NCI-H1105 treated with DMSO at 0.1 percent for 48 hours (cell line): ENCODE measurements at regions not wholly inside any gene's neighbourhood (a gene's known extent, or its start where the extent isn't known, plus 50 kb on each side); places are given as distances from the start of the nearest gene placed in this dataset.
"Not testable (repeated sequence)": the region's sequence is repeated elsewhere in the genome, so short reads cannot be mapped to it uniquely, and the experiment has no call there.

Experiments used
- DNase-seq: peaks from one replicate; lab custom pipeline; 2025; lab: John Stamatoyannopoulos, UW

GRCh38 chr14:55807053-55807880 lies 227.3 kb downstream of the KTN1 start:
- DNase-seq: peak; percentile 93

- no peak for DNase-seq
Observed at GRCh38 chr14:55807881-55808379, 227.9 kb downstream of the KTN1 start.

GRCh38 chr14:55813630-55814029 lies 233.6 kb downstream of the KTN1 start:
- DNase-seq: no peak

- DNase-seq: no peak
Observed at GRCh38 chr14:55814064-55814463, 234.1 kb downstream of the KTN1 start.

- no peak for DNase-seq
Observed at GRCh38 chr14:55814873-55815272, 234.9 kb downstream of the KTN1 start.

- DNase-seq: no peak
Observed at GRCh38 chr14:55816225-55816624, 236.2 kb downstream of the KTN1 start.

- no peak for DNase-seq
Observed at GRCh38 chr14:55819610-55820304, 239.8 kb downstream of the KTN1 start.

GRCh38 chr14:55822906-55823305 lies 242.9 kb downstream of the KTN1 start:
- DNase-seq: no peak

- no peak for DNase-seq
Observed at GRCh38 chr14:55832122-55832911, 252.3 kb downstream of the KTN1 start.

- DNase-seq: no peak
Observed at GRCh38 chr14:55832974-55833373, 253.0 kb downstream of the KTN1 start.

GRCh38 chr14:55834390-55834789 lies 254.4 kb downstream of the KTN1 start:
- no peak for DNase-seq

GRCh38 chr14:55835985-55836384 lies 256.0 kb downstream of the KTN1 start:
- DNase-seq: no peak

GRCh38 chr14:55837467-55837866 lies 257.5 kb downstream of the KTN1 start:
- DNase-seq: no peak

- DNase-seq: no peak
Observed at GRCh38 chr14:55838529-55839052, 258.6 kb downstream of the KTN1 start.

GRCh38 chr14:55839301-55839947 lies 259.4 kb downstream of the KTN1 start:
- not testable (repeated sequence) for DNase-seq

- no peak for DNase-seq
Observed at GRCh38 chr14:55840821-55841220, 260.8 kb downstream of the KTN1 start.

- no peak for DNase-seq
Observed at GRCh38 chr14:55841625-55842024, 261.6 kb downstream of the KTN1 start.

- no peak for DNase-seq
Observed at GRCh38 chr14:55843718-55844403, 263.9 kb downstream of the KTN1 start.

GRCh38 chr14:55845963-55846825 lies 266.2 kb downstream of the KTN1 start:
- no peak for DNase-seq

GRCh38 chr14:55846826-55847446 lies 266.9 kb downstream of the KTN1 start:
- DNase-seq: no peak
